Peyer's patch (tissue), 4 donors: ENCODE measurements at regions not wholly inside any gene's neighbourhood (a gene's known extent, or its start where the extent isn't known, plus 50 kb on each side); places are given as distances from the start of the nearest gene placed in this dataset.

Experiments used
- DNase-seq, 3 donors: peaks; one replicate each; pipeline ENCODE4 v3.0.0-alpha.2; 2017 to 2019
- H3K27ac ChIP-seq, 4 donors: fragments of 200-600 bp; sonication (generic); one replicate each; pipeline ENCODE4 v1.5.1; 2016 to 2019
- H3K27me3 ChIP-seq, 2 donors: fragments of 200-600 bp; sonication (generic); one replicate each; pipeline ENCODE4 v1.5.1; 2019
- H3K36me3 ChIP-seq, 3 donors: fragments of 200-600 bp; sonication (generic); one replicate each; pipeline ENCODE4 v1.5.1; 2016 to 2019
- H3K4me1 ChIP-seq, 4 donors: fragments of 200-600 bp; sonication (generic); one replicate each; pipeline ENCODE4 v1.5.1; 2016 to 2019
- H3K4me3 ChIP-seq, 4 donors: fragments of 200-600 bp; sonication (generic); 1 replicate in 3 of 4; 2 replicates in 1 of 4; pipeline ENCODE4 v1.5.1; 2016 to 2019; ENCODE audit warnings: mild to moderate bottlenecking in 1 of 4
- H3K9me3 ChIP-seq, 4 donors: fragments of 200-600 bp; sonication (generic); one replicate each; pipeline ENCODE4 v1.5.1; 2016 to 2019; ENCODE audit warnings: mild to moderate bottlenecking in 1 of 4
- CTCF ChIP-seq, 6 experiments: fragments of 450-650 bp in 4 of 6; fragments of 200-600 bp in 2 of 6; sonication (generic) in 1 of 6; IDR thresholded peaks; one replicate each; pipeline ENCODE4 v1.5.1; 2017 to 2019; ENCODE audit warnings: antibody characterized with exemption in 6 of 6, mild to moderate bottlenecking in 3 of 6, moderate library complexity in 1 of 6
- POLR2A ChIP-seq, 2 donors: fragments of 450-650 bp; IDR thresholded peaks; one replicate each; pipeline ENCODE4 v1.5.1; 2017; ENCODE audit warnings: antibody characterized with exemption in 2 of 2, mild to moderate bottlenecking in 2 of 2, moderate library complexity in 2 of 2

- TF ChIP-seq CTCF (IDR thresholded peaks at IDR 0.05) (no peak), POLR2A (IDR thresholded peaks at IDR 0.05) (no peak)
- no peak overlapping the region for H3K4me3 ChIP-seq
- no peaks in the 10 kb centered on the region for H3K27me3 ChIP-seq
- no peak overlapping the region for H3K27ac ChIP-seq
- no peaks in the 10 kb centered on the region for H3K4me1 ChIP-seq
- H3K36me3 ChIP-seq: no peaks in the 10 kb centered on the region
- no peak for DNase-seq
- H3K9me3 ChIP-seq: no peaks in the 10 kb centered on the region
Observed at GRCh38 chr3:66606126-66606525, 105.3 kb upstream of the LRIG1 start.

- H3K36me3 ChIP-seq: no peaks in the 10 kb centered on the region
- H3K27me3 ChIP-seq: no peaks in the 10 kb centered on the region
- no peak for TF ChIP-seq POLR2A (IDR thresholded peaks at IDR 0.05)
- no peak for TF ChIP-seq CTCF (IDR thresholded peaks at IDR 0.05)
- no peak overlapping the region for H3K4me3 ChIP-seq
- no peaks in the 10 kb centered on the region for H3K4me1 ChIP-seq
- no peaks in the 10 kb centered on the region for H3K9me3 ChIP-seq
- H3K27ac ChIP-seq: no peak overlapping the region
- DNase-seq: no peak
Observed at GRCh38 chr3:66606868-66607267, 106.0 kb upstream of the LRIG1 start.

- H3K36me3 ChIP-seq: no peaks in the 10 kb centered on the region
- no peaks in the 10 kb centered on the region for H3K9me3 ChIP-seq
- no peaks in the 10 kb centered on the region for H3K4me1 ChIP-seq
- H3K27me3 ChIP-seq: no peaks in the 10 kb centered on the region
- no peak overlapping the region for H3K27ac ChIP-seq
- no peak overlapping the region for H3K4me3 ChIP-seq
- DNase-seq: no peak
- TF ChIP-seq CTCF (IDR thresholded peaks at IDR 0.05): no peak
- TF ChIP-seq POLR2A (IDR thresholded peaks at IDR 0.05): no peak
Observed at GRCh38 chr3:66609660-66610561, 109.1 kb upstream of the LRIG1 start.

- Histone ChIP-seq H3K27ac (no peak overlapping the region), H3K9me3 (no peaks in the 10 kb centered on the region), H3K4me3 (no peak overlapping the region), H3K36me3 (no peaks in the 10 kb centered on the region), H3K27me3 (no peaks in the 10 kb centered on the region), H3K4me1 (no peaks in the 10 kb centered on the region)
- DNase-seq: no peak
- TF ChIP-seq POLR2A (IDR thresholded peaks at IDR 0.05) (no peak), CTCF (IDR thresholded peaks at IDR 0.05) (no peak)
Observed at GRCh38 chr3:66610562-66610909, 109.7 kb upstream of the LRIG1 start.

- no peak overlapping the region for H3K4me3 ChIP-seq
- no peak overlapping the region for H3K27ac ChIP-seq
- no peaks in the 10 kb centered on the region for H3K9me3 ChIP-seq
- TF ChIP-seq CTCF (IDR thresholded peaks at IDR 0.05) (no peak), POLR2A (IDR thresholded peaks at IDR 0.05) (no peak)
- DNase-seq: no peak
- no peaks in the 10 kb centered on the region for H3K27me3 ChIP-seq
- no peaks in the 10 kb centered on the region for H3K4me1 ChIP-seq
- H3K36me3 ChIP-seq: no peaks in the 10 kb centered on the region
Observed at GRCh38 chr3:66615643-66616301, 115.0 kb upstream of the LRIG1 start.
